ENCODE measurements at regions not wholly inside any gene's neighbourhood (a gene's known extent, or its start where the extent isn't known, plus 50 kb on each side); places are given as distances from the start of the nearest gene placed in this dataset.
A peak's percentile ranks its signal among the peaks of the same experiment; 100 is the strongest.

- DNase-seq, result no peak
- intact Hi-C loops (cut with DNase I), result no loop called here
These were observed 156.1 kb downstream of the WDR11 start for GRCh38 chr10:121007264-121007663.

GRCh38 chr10:121015916-121016315 lies 164.8 kb downstream of the WDR11 start:
- intact Hi-C loops (cut with DNase I), result no loop called here
- DNase-seq, result no peak

GRCh38 chr10:121024905-121025584 lies 173.9 kb downstream of the WDR11 start:
- intact Hi-C loops (cut with DNase I), result no loop called here
- no peak for DNase-seq

- DNase-seq, result no peak
- intact Hi-C loops (cut with DNase I), result no loop called here
These were observed 174.6 kb downstream of the WDR11 start for GRCh38 chr10:121025731-121026130.

- intact Hi-C loops (cut with DNase I), result no loop called here
- no peak for DNase-seq
These were observed 176.2 kb downstream of the WDR11 start for GRCh38 chr10:121027371-121027770.

- intact Hi-C loops (cut with DNase I), result no loop called here
These were observed 181.3 kb downstream of the WDR11 start for GRCh38 chr10:121032460-121032859.

GRCh38 chr10:121033366-121033765 lies 182.2 kb downstream of the WDR11 start:
- DNase-seq, result no peak
- intact Hi-C loops (cut with DNase I), result no loop called here

More at GRCh38 chr10:121032460-121032859, 181.3 kb downstream of the WDR11 start:
- no peak for DNase-seq

GRCh38 chr10:121036431-121036830 lies 185.3 kb downstream of the WDR11 start:
- peak in 13 of 42 donors; percentile 9 to 55 (median 19) for DNase-seq
- intact Hi-C loops (cut with DNase I), result no loop called here

GRCh38 chr10:121041499-121041898 lies 190.3 kb downstream of the WDR11 start:
- DNase-seq, result no peak
- intact Hi-C loops (cut with DNase I), result no loop called here

GRCh38 chr10:121041906-121042305 lies 190.7 kb downstream of the WDR11 start:
- intact Hi-C loops (cut with DNase I), result no loop called here
- no peak for DNase-seq

- no peak for DNase-seq
- intact Hi-C loops (cut with DNase I), result no loop called here
These were observed 191.2 kb downstream of the WDR11 start for GRCh38 chr10:121042342-121042741.

- peak in 6 of 42 donors; percentile 3 to 37 (median 10) for DNase-seq
- intact Hi-C loops (cut with DNase I), result no loop called here
These were observed 192.1 kb downstream of the WDR11 start for GRCh38 chr10:121043124-121043849.

GRCh38 chr10:121048749-121049148 lies 197.6 kb downstream of the WDR11 start:
- intact Hi-C loops (cut with DNase I), result no loop called here
- no peak for DNase-seq

- no peak for DNase-seq
These were observed 198.3 kb downstream of the WDR11 start for GRCh38 chr10:121049489-121049888.

GRCh38 chr10:121049923-121050322 lies 198.8 kb downstream of the WDR11 start:
- DNase-seq, result no peak
- intact Hi-C loops (cut with DNase I), result loop anchor here (10.0 kb wide), 1 partner anchor 225 kb away; no protein-coding TSS in a partner anchor

More at GRCh38 chr10:121049489-121049888, 198.3 kb downstream of the WDR11 start:
- intact Hi-C loops (cut with DNase I), result no loop called here

GRCh38 chr10:121051171-121051570 lies 200.0 kb downstream of the WDR11 start:
- no peak for DNase-seq
- intact Hi-C loops (cut with DNase I), result loop anchor here (10.0 kb wide), 1 partner anchor 224 kb away; no protein-coding TSS in a partner anchor

GRCh38 chr10:121051696-121052279 lies 200.6 kb downstream of the WDR11 start:
- DNase-seq, result no peak
- intact Hi-C loops (cut with DNase I), result loop anchor here (10.0 kb wide), 1 partner anchor 223 kb away; no protein-coding TSS in a partner anchor

- DNase-seq, result no peak
- intact Hi-C loops (cut with DNase I), result loop anchor here (10.0 kb wide), 1 partner anchor 222 kb away; no protein-coding TSS in a partner anchor
These were observed 202.0 kb downstream of the WDR11 start for GRCh38 chr10:121053151-121053550.

- no peak for DNase-seq
- intact Hi-C loops (cut with DNase I), result loop anchor here (10.0 kb wide), 1 partner anchor 220 kb away; no protein-coding TSS in a partner anchor
These were observed 203.7 kb downstream of the WDR11 start for GRCh38 chr10:121054874-121055273.

- no peak for DNase-seq
- intact Hi-C loops (cut with DNase I), result loop anchor here (10.0 kb wide), 1 partner anchor 218 kb away; no protein-coding TSS in a partner anchor
These were observed 206.1 kb downstream of the WDR11 start for GRCh38 chr10:121057269-121057668.

Measured in head of caudate nucleus (tissue), 42 donors.